ENCODE measurements at regions not wholly inside any gene's neighbourhood (a gene's known extent, or its start where the extent isn't known, plus 50 kb on each side); places are given as distances from the start of the nearest gene placed in this dataset.

DNA sequence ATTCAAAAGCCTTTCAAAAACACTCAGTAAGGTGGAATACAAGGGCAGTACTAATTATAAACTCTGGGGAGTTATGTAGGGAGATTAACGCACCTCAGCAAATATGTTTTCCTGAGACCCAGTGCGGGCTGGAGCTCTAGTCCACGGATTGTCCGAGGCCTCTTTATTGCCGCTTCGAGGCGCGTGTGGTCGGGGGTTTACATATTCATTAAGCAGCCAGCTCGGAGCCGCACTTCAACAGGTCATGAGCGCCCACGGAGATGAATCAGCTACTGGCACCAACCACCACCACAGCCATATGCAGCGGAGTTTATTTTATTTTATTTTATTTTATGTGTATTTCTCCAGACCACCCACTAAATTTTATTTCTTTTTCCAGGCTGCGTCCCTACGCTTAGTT, 195.9 kb upstream of the ADARB2 start:
- WGBS, 2 donors, result 79 to 81% methylated on average over 16 of the region's 16 CpGs
- Histone ChIP-seq H3K36me3 (no peaks in the 10 kb centered on the region), H3K4me1 (no peaks in the 10 kb centered on the region), H3K4me3 (no peak overlapping the region), H3K27me3 (no peaks in the 10 kb centered on the region), H3K9me3 (peaks cover 0 to 2% (median 0%) of the 10 kb centered on the region in 4 donors), H3K27ac (no peak overlapping the region)
- no peak for TF ChIP-seq POLR2AphosphoS5 (IDR thresholded peaks at IDR 0.05)
- TF ChIP-seq CTCF (IDR thresholded peaks at IDR 0.05), result no peak
- TF ChIP-seq EP300 (IDR thresholded peaks at IDR 0.05), result no peak
- no peak for DNase-seq
- intact Hi-C loops (cut with DNase I), result no loop called here

- Histone ChIP-seq H3K27ac (no peak overlapping the region), H3K27me3 (no peaks in the 10 kb centered on the region), H3K9me3 (peaks cover 0 to 2% (median 0%) of the 10 kb centered on the region in 4 donors), H3K36me3 (no peaks in the 10 kb centered on the region), H3K4me3 (no peak overlapping the region), H3K4me1 (no peaks in the 10 kb centered on the region)
- TF ChIP-seq EP300 (IDR thresholded peaks at IDR 0.05) (no peak), POLR2AphosphoS5 (IDR thresholded peaks at IDR 0.05) (no peak), POLR2A (IDR thresholded peaks at IDR 0.05) (no peak)
- intact Hi-C loops (cut with DNase I), result no loop called here
- DNase-seq, result no peak
- WGBS, 2 donors, result 35 to 55% methylated on average over 13 of the region's 13 CpGs
These were observed 195.4 kb upstream of the ADARB2 start for GRCh38 chr10:1932692-1933094.

DNA sequence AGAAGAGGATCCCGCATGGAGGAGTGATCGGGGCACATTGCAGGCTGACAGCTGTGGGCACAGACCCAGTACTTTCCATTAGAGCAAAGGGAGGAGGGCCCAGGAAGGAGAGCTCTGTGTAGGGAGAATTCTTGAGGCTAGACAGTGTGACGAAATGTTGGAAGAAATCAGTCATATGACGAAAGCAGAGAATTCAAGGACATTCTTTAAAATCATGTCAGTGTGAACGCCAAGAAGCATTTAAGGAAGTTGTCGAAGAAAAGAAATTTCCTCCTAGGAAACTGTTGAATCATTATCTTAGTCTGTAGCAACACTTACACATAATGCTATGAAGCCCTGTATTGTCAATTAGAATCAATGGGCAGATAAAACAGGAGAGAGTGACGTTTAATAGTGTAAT, 191.3 kb upstream of the ADARB2 start:
- Histone ChIP-seq H3K4me1 (no peaks in the 10 kb centered on the region), H3K4me3 (no peak overlapping the region), H3K36me3 (no peaks in the 10 kb centered on the region), H3K27ac (no peak overlapping the region), H3K27me3 (no peaks in the 10 kb centered on the region), H3K9me3 (peaks cover 0 to 2% (median 0%) of the 10 kb centered on the region in 4 donors)
- 71 to 85% methylated on average over 7 of the region's 7 CpGs for WGBS, 2 donors
- DNase-seq, result no peak
- TF ChIP-seq POLR2AphosphoS5 (IDR thresholded peaks at IDR 0.05) (no peak), POLR2A (IDR thresholded peaks at IDR 0.05) (no peak), EP300 (IDR thresholded peaks at IDR 0.05) (no peak), CTCF (IDR thresholded peaks at IDR 0.05) (no peak)
- intact Hi-C loops (cut with DNase I), result no loop called here

DNA sequence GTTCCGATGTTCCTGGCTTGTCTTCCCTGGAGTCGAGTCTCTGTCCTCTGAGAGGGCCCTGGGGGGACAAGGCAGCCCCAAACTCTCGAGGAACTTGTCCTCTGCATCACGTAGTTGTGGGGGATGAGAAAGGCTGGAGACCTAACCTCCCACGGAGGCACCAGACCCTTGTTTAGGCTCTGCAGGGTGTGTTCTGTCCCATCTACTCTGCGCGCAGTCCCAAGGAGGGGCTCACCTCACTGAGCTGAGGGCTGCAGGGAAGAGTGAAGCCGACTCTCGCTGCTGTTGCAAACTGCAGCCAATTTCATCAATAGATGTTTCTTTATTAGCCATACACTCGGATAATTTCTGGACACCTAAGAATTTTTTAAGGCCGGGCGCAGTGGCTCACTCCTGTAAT, 186.7 kb upstream of the ADARB2 start:
- no peak overlapping the region for H3K4me3 ChIP-seq
- WGBS, 2 donors, result 86 to 91% methylated on average over 12 of the region's 12 CpGs
- H3K27ac ChIP-seq, result no peak overlapping the region
- no peaks in the 10 kb centered on the region for H3K4me1 ChIP-seq
- DNase-seq, result no peak
- intact Hi-C loops (cut with DNase I), result no loop called here
- H3K27me3 ChIP-seq, result no peaks in the 10 kb centered on the region
- TF ChIP-seq CTCF (IDR thresholded peaks at IDR 0.05) (no peak), POLR2AphosphoS5 (IDR thresholded peaks at IDR 0.05) (no peak), EP300 (IDR thresholded peaks at IDR 0.05) (no peak)
- H3K36me3 ChIP-seq, result no peaks in the 10 kb centered on the region
- H3K9me3 ChIP-seq, result peaks cover 0 to 2% (median 0%) of the 10 kb centered on the region in 4 donors

DNA sequence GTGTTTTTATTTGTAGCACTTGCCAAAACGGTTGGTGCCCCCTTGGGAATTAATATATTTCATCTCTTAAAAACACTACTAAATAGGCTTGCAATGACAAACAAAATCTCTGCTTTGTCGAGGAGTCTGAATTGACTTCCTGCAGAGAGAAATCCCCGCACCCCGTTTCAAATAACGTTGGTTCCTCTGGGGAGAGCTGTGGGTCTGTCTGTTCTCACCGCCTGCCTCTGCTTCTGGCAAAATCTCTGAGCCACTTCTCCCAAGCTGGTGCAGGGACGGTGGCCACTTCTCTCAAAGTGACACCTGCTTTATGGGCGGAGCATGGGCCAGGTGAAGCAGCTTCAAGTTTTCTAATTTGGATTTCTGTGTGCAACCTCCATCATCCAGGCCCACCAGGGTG, 186.3 kb upstream of the ADARB2 start:
- 50 to 62% methylated on average over 8 of the region's 8 CpGs for WGBS, 2 donors
- no peak overlapping the region for H3K4me3 ChIP-seq

More for the DNA sequence above, 186.3 kb upstream of the ADARB2 start:
- Histone ChIP-seq H3K36me3 (no peaks in the 10 kb centered on the region), H3K4me1 (no peaks in the 10 kb centered on the region), H3K27ac (no peak overlapping the region), H3K27me3 (no peaks in the 10 kb centered on the region), H3K9me3 (peaks cover 0 to 2% (median 0%) of the 10 kb centered on the region in 4 donors)
- TF ChIP-seq POLR2A (IDR thresholded peaks at IDR 0.05) (no peak), CTCF (IDR thresholded peaks at IDR 0.05) (no peak), POLR2AphosphoS5 (IDR thresholded peaks at IDR 0.05) (no peak), EP300 (IDR thresholded peaks at IDR 0.05) (no peak)
- DNase-seq, result no peak
- intact Hi-C loops (cut with DNase I), result no loop called here

All from sigmoid colon (tissue), 6 donors.